Activated CD8-positive, alpha-beta T cell treated with anti-CD3 and anti-CD28 coated beads for 36 hours (primary cell): ENCODE measurements at regions not wholly inside any gene's neighbourhood (a gene's known extent, or its start where the extent isn't known, plus 50 kb on each side); places are given as distances from the start of the nearest gene placed in this dataset.

Source experiments
- ATAC-seq: fragments of 200-7000 bp; cut with Tn5 transposase; one replicate; pipeline ENCODE4 v1.10.0; 2021; ENCODE audit warnings: mild to moderate bottlenecking, moderate library complexity
- CTCF ChIA-PET: fragments of 350-600 bp; sonication (Branson Sonifier 250); formaldehyde crosslinking; loops from one replicate; lab custom pipeline; 2021; ENCODE audit warnings: antibody characterized with exemption; lab: Charles Lee
- POLR2A ChIA-PET: fragments of 350-600 bp; sonication (Branson Sonifier 250); formaldehyde crosslinking; loops from one replicate; lab custom pipeline; 2021; ENCODE audit warnings: antibody characterized with exemption; lab: Charles Lee
- DNase-seq: peaks from one replicate; pipeline ENCODE4 v3.0.0-alpha.2; 2020
- H3K27ac Mint-ChIP-seq: one replicate; pipeline ENCODE4 v1.8.0; 2021; ENCODE audit warnings: mild to moderate bottlenecking, mixed read lengths
- H3K27me3 Mint-ChIP-seq: one replicate; pipeline ENCODE4 v1.8.0; 2021; ENCODE audit warnings: mixed read lengths
- H3K36me3 Mint-ChIP-seq: one replicate; pipeline ENCODE4 v1.8.0; 2021; ENCODE audit warnings: low read depth, mixed read lengths
- H3K4me1 Mint-ChIP-seq: one replicate; pipeline ENCODE4 v1.8.0; 2021; ENCODE audit warnings: low read depth, mixed read lengths
- H3K4me3 Mint-ChIP-seq: one replicate; pipeline ENCODE4 v1.8.0; 2021; ENCODE audit warnings: mild to moderate bottlenecking, moderate library complexity, mixed read lengths
- H3K9me3 Mint-ChIP-seq: one replicate; pipeline ENCODE4 v1.8.0; 2021; ENCODE audit warnings: mixed read lengths
- CTCF ChIP-seq: fragments of 200-600 bp; IDR thresholded peaks from one replicate; pipeline ENCODE4 v1.8.0; 2022; ENCODE audit warnings: antibody characterized with exemption, mild to moderate bottlenecking
- intact Hi-C: fragments of 100-400 bp; cut with micrococcal nuclease; formaldehyde crosslinking; loops from one replicate; pipeline ENCODE4 v1.10.0; 2022

- ATAC-seq, result no peak
- H3K27ac Mint-ChIP-seq, result no peak overlapping the region
Measured at GRCh38 chr14:51431033-51431709, 191.1 kb downstream of the TMX1 start.

GRCh38 chr14:51431741-51432140, 191.7 kb downstream of the TMX1 start:
- no peak overlapping the region for H3K27ac Mint-ChIP-seq
- no peak overlapping the region for H3K4me3 Mint-ChIP-seq
- H3K27me3 Mint-ChIP-seq, result peaks cover 30% of the 10 kb centered on the region
- POLR2A ChIA-PET, result interaction anchor here (0.7 kb wide), 1 partner anchor 182 kb away, joined by 3 read pairs; no protein-coding TSS in a partner anchor
- TF ChIP-seq CTCF, result no peak
- H3K36me3 Mint-ChIP-seq, result no peaks in the 10 kb centered on the region
- CTCF ChIA-PET, result interaction anchor here (0.8 to 1.4 kb wide), 4 partner anchors 9 to 348 kb away, joined by 3 read pairs; no protein-coding TSS in a partner anchor
- H3K4me1 Mint-ChIP-seq, result no peaks in the 10 kb centered on the region
- DNase-seq, result no peak
- ATAC-seq, result no peak
- intact Hi-C loops, result no loop called here
- H3K9me3 Mint-ChIP-seq, result no peaks in the 10 kb centered on the region

More at GRCh38 chr14:51431033-51431709, 191.1 kb downstream of the TMX1 start:
- no peaks in the 10 kb centered on the region for H3K4me1 Mint-ChIP-seq
- H3K4me3 Mint-ChIP-seq, result no peak overlapping the region
- no peaks in the 10 kb centered on the region for H3K36me3 Mint-ChIP-seq
- peaks cover 28% of the 10 kb centered on the region for H3K27me3 Mint-ChIP-seq
- no peak for DNase-seq
- TF ChIP-seq CTCF, result no peak
- intact Hi-C loops, result no loop called here
- H3K9me3 Mint-ChIP-seq, result no peaks in the 10 kb centered on the region
- ChIA-PET POLR2A (no interaction called here), CTCF (interaction anchor here (0.8 to 1.4 kb wide), 4 partner anchors 8 to 348 kb away, joined by 3 read pairs; no protein-coding TSS in a partner anchor)

GRCh38 chr14:51432302-51432948, 192.4 kb downstream of the TMX1 start:
- ATAC-seq (no peak), DNase-seq (no peak)
- TF ChIP-seq CTCF, result no peak
- Mint-ChIP-seq H3K4me3 (no peak overlapping the region), H3K27ac (no peak overlapping the region), H3K4me1 (no peaks in the 10 kb centered on the region), H3K36me3 (no peaks in the 10 kb centered on the region), H3K27me3 (peaks cover 30% of the 10 kb centered on the region), H3K9me3 (no peaks in the 10 kb centered on the region)
- intact Hi-C loops, result no loop called here
- ChIA-PET POLR2A (interaction anchor here (0.7 kb wide), 1 partner anchor 183 kb away, joined by 3 read pairs; no protein-coding TSS in a partner anchor), CTCF (interaction anchor here (0.9 to 1.4 kb wide), 3 partner anchors 9 to 150 kb away, joined by 3 read pairs; no protein-coding TSS in a partner anchor)

GRCh38 chr14:51436630-51437029, 196.6 kb downstream of the TMX1 start:
- Mint-ChIP-seq H3K27ac (no peak overlapping the region), H3K36me3 (no peaks in the 10 kb centered on the region), H3K4me1 (no peaks in the 10 kb centered on the region), H3K9me3 (no peaks in the 10 kb centered on the region), H3K4me3 (no peak overlapping the region), H3K27me3 (peaks cover 12% of the 10 kb centered on the region)
- intact Hi-C loops, result no loop called here
- POLR2A ChIA-PET, result no interaction called here
- CTCF ChIA-PET, result no interaction called here
- no peak for ATAC-seq
- TF ChIP-seq CTCF, result no peak
- no peak for DNase-seq

- ChIA-PET CTCF (no interaction called here), POLR2A (no interaction called here)
- TF ChIP-seq CTCF, result no peak
- intact Hi-C loops, result no loop called here
- DNase-seq, result no peak
- no peak for ATAC-seq
- Mint-ChIP-seq H3K4me3 (no peak overlapping the region), H3K27ac (no peak overlapping the region), H3K9me3 (no peaks in the 10 kb centered on the region), H3K4me1 (no peaks in the 10 kb centered on the region), H3K36me3 (no peaks in the 10 kb centered on the region), H3K27me3 (peaks cover 3% of the 10 kb centered on the region)
Measured at GRCh38 chr14:51439896-51440295, 199.8 kb downstream of the TMX1 start.
